GM12878 (cell line): ENCODE measurements at regions not wholly inside any gene's neighbourhood (a gene's known extent, or its start where the extent isn't known, plus 50 kb on each side); places are given as distances from the start of the nearest gene placed in this dataset.

Experiments used
- ATAC-seq: fragments of 200-7000 bp; cut with Tn5 transposase; 3 replicates; pipeline ENCODE4 v1.9.1; 2020; ENCODE audit warnings: mild to moderate bottlenecking, moderate library complexity
- BruUV-seq: library from RNA; stranded (reverse); fragments of 400-500 nt; replicated peaks from 2 replicates; lab custom pipeline; 2021; lab: Mats Ljungman, UMichigan
- CTCF ChIA-PET: fragments of 300-600 bp; sonication (Branson Sonifier 250); formaldehyde crosslinking; extraction: SDS; loops from one replicate; lab custom pipeline; 2021; ENCODE audit warnings: inconsistent platforms; lab: Yijun Ruan, JAX
- POLR2A ChIA-PET: fragments of 350-600 bp; formaldehyde crosslinking; extraction: SDS; loops from one replicate; lab custom pipeline; 2021; ENCODE audit warnings: inconsistent platforms; lab: Charles Lee
- RAD21 ChIA-PET: fragments of 300-600 bp; sonication (Branson Sonifier 250); formaldehyde crosslinking; loops from one replicate; lab custom pipeline; 2023; ENCODE audit warnings: antibody characterized with exemption; ENCODE audit not compliant: unreplicated experiment; lab: Charles Lee
- SMC1A ChIA-PET: fragments of 300-600 bp; sonication (Branson Sonifier 250); formaldehyde crosslinking; loops from one replicate; lab custom pipeline; 2023; ENCODE audit not compliant: unreplicated experiment, uncharacterized antibody; lab: Charles Lee
- DNase-seq: peaks from one replicate; pipeline ENCODE4 v3.0.0-alpha.2; 2011; ENCODE audit warnings: low read depth, low spot score
- FAIRE-seq: peaks from 3 replicates; lab custom pipeline; 2011; peaks lifted over from hg19 to GRCh38; lab: Jason Lieb, UNC
- H2AFZ ChIP-seq: 2 replicates; pipeline ENCODE4 v1.6.0; 2011; ENCODE audit warnings: low read depth, low read length, control low read depth; ENCODE audit not compliant: control insufficient read depth
- H3K27ac ChIP-seq: 2 replicates; pipeline ENCODE4 v1.5.1; 2011; ENCODE audit warnings: control low read depth; ENCODE audit not compliant: control insufficient read depth, insufficient read depth
- H3K27me3 ChIP-seq, 2 experiments: replicated peaks in 1 of 2; 2 replicates each; pipeline versions ENCODE4 v1.6.0 to v1.6.1; 2011; ENCODE audit warnings: low read length in 1 of 2; ENCODE audit not compliant: control insufficient read depth in 2 of 2, insufficient read depth in 2 of 2
- H3K36me3 ChIP-seq, 2 experiments: 2 replicates each; pipeline ENCODE4 v1.5.1; 2011; ENCODE audit warnings: low read length in 1 of 2; ENCODE audit not compliant: control insufficient read depth in 2 of 2, insufficient read depth in 2 of 2
- H3K4me1 ChIP-seq: 2 replicates; pipeline ENCODE4 v1.6.1; 2011; ENCODE audit warnings: mild to moderate bottlenecking, low read length, moderate library complexity, mixed read lengths; ENCODE audit not compliant: control insufficient read depth, insufficient read depth
- H3K4me2 ChIP-seq: 2 replicates; pipeline ENCODE4 v1.6.0; 2011; ENCODE audit warnings: control low read depth; ENCODE audit not compliant: control insufficient read depth, insufficient read depth
- H3K4me3 ChIP-seq: fragments of 200-600 bp; sonication (generic); 2 replicates; pipeline ENCODE4 v1.5.1; 2016
- H3K79me2 ChIP-seq: 2 replicates; pipeline ENCODE4 v1.6.0; 2011; ENCODE audit warnings: low read length; ENCODE audit not compliant: control insufficient read depth, insufficient read depth
- H3K9ac ChIP-seq: 2 replicates; pipeline ENCODE4 v1.8.0; 2011; ENCODE audit warnings: low read length, control low read depth, mixed read lengths; ENCODE audit not compliant: control insufficient read depth, insufficient read depth
- H3K9me3 ChIP-seq: replicated peaks from 3 replicates; pipeline ENCODE4 v1.5.1; 2011; ENCODE audit warnings: mild to moderate bottlenecking, low read length; ENCODE audit not compliant: control insufficient read depth, insufficient read depth
- H4K20me1 ChIP-seq: 2 replicates; pipeline ENCODE4 v1.6.0; 2011; ENCODE audit not compliant: control insufficient read depth, insufficient read depth
- GATAD2B ChIP-seq: fragments of 450-650 bp; conservative IDR thresholded peaks from 2 replicates; pipeline ENCODE4 v1.6.1; 2017; ENCODE audit warnings: low read depth, mild to moderate bottlenecking, moderate library complexity
- IRF5 ChIP-seq: fragments of 450-650 bp; IDR thresholded peaks from 2 replicates; pipeline ENCODE4 v1.6.1; 2017; ENCODE audit warnings: borderline replicate concordance
- NFYB ChIP-seq: IDR thresholded peaks from 2 replicates; pipeline ENCODE4 v1.6.1; 2011; ENCODE audit warnings: low read depth, mild to moderate bottlenecking, low read length, improper control_type of control experiment, moderate library complexity; ENCODE audit not compliant: insufficient read depth
- SPI1 ChIP-seq: IDR thresholded peaks from 2 replicates; pipeline ENCODE4 v1.6.1; 2011; ENCODE audit warnings: low read depth, mild to moderate bottlenecking, low read length, moderate library complexity, borderline replicate concordance; ENCODE audit not compliant: insufficient read depth
- WGBS: methylation state at CpG from one replicate; pipeline ENCODE4 v1.1.6; 2016; ENCODE audit warnings: low lambda C conversion rate; ENCODE audit not compliant: insufficient replicate concordance, insufficient coverage; ENCODE audit errors: missing lambda C conversion rate; 5-methylcytosine and 5-hydroxymethylcytosine counted together
- in situ Hi-C: fragments of 300-500 bp; cut with MboI; formaldehyde crosslinking; loops from 9 replicates; pipeline ENCODE4 v1.14.3; 2018; ENCODE audit warnings: mixed read lengths
- intact Hi-C: fragments of 100-400 bp; cut with micrococcal nuclease; formaldehyde crosslinking; loops from one replicate; pipeline ENCODE4 v1.14.2; 2022; ENCODE audit not compliant: unreplicated experiment
- TF ChIP-seq, protein P1 (sequence below): fragments of 450-650 bp; formaldehyde crosslinking; IDR thresholded peaks from 2 replicates; pipeline ENCODE4 v1.5.0; 2022; ENCODE audit warnings: mild to moderate bottlenecking, missing genetic modification characterization

- Histone ChIP-seq H3K4me2 (no peak overlapping the region), H3K27ac (no peak overlapping the region), H3K27me3 (no peaks in the 10 kb centered on the region), H3K79me2 (no peaks in the 10 kb centered on the region), H3K4me3 (no peak overlapping the region), H2AFZ (no peak overlapping the region), H3K9ac (no peak overlapping the region), H4K20me1 (no peaks in the 10 kb centered on the region), H3K36me3 (no peaks in the 10 kb centered on the region), H3K4me1 (no peaks in the 10 kb centered on the region), H3K9me3 (no peaks in the 10 kb centered on the region)
- DNase-seq (no peak), ATAC-seq (no peak), FAIRE-seq (no peak)
- ChIA-PET POLR2A (no interaction called here), SMC1A (no interaction called here), RAD21 (no interaction called here), CTCF (no interaction called here)
- TF ChIP-seq, protein P1, sequence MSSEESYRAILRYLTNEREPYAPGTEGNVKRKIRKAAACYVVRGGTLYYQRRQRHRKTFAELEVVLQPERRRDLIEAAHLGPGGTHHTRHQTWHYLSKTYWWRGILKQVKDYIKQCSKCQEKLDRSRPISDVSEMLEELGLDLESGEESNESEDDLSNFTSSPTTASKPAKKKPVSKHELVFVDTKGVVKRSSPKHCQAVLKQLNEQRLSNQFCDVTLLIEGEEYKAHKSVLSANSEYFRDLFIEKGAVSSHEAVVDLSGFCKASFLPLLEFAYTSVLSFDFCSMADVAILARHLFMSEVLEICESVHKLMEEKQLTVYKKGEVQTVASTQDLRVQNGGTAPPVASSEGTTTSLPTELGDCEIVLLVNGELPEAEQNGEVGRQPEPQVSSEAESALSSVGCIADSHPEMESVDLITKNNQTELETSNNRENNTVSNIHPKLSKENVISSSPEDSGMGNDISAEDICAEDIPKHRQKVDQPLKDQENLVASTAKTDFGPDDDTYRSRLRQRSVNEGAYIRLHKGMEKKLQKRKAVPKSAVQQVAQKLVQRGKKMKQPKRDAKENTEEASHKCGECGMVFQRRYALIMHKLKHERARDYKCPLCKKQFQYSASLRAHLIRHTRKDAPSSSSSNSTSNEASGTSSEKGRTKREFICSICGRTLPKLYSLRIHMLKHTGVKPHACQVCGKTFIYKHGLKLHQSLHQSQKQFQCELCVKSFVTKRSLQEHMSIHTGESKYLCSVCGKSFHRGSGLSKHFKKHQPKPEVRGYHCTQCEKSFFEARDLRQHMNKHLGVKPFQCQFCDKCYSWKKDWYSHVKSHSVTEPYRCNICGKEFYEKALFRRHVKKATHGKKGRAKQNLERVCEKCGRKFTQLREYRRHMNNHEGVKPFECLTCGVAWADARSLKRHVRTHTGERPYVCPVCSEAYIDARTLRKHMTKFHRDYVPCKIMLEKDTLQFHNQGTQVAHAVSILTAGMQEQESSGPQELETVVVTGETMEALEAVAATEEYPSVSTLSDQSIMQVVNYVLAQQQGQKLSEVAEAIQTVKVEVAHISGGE (CRISPR knock-in tag): no peak
- no peak for TF ChIP-seq GATAD2B
- TF ChIP-seq NFYB: no peak
- in situ Hi-C loops: no loop called here
- BruUV-seq: no TSS peak
- WGBS: 73% methylated on average over 1 of the region's 1 CpG
- intact Hi-C loops: no loop called here
These were observed 235.3 kb downstream of the BTBD3 start for GRCh38 chr20:12152996-12153395.

GRCh38 chr20:12153628-12154027, 235.9 kb downstream of the BTBD3 start:
- FAIRE-seq (no peak), DNase-seq (no peak), ATAC-seq (no peak)
- H3K79me2 ChIP-seq: no peaks in the 10 kb centered on the region
- ChIA-PET RAD21 (no interaction called here), CTCF (no interaction called here), SMC1A (no interaction called here), POLR2A (no interaction called here)
- no TSS peak for BruUV-seq
- no peak overlapping the region for H2AFZ ChIP-seq
- H3K4me2 ChIP-seq: no peak overlapping the region
- no peaks in the 10 kb centered on the region for H3K9me3 ChIP-seq
- H4K20me1 ChIP-seq: no peaks in the 10 kb centered on the region
- in situ Hi-C loops (no loop called here), intact Hi-C loops (no loop called here)
- no peak overlapping the region for H3K27ac ChIP-seq
- no peak for TF ChIP-seq IRF5
- no peak for TF ChIP-seq SPI1
- H3K27me3 ChIP-seq: no peaks in the 10 kb centered on the region
- no peak overlapping the region for H3K4me3 ChIP-seq
- H3K36me3 ChIP-seq: no peaks in the 10 kb centered on the region
- 3% methylated on average over 2 of the region's 2 CpGs for WGBS
- H3K4me1 ChIP-seq: no peaks in the 10 kb centered on the region
- no peak overlapping the region for H3K9ac ChIP-seq
